GM10266 (cell line): ENCODE measurements at regions not wholly inside any gene's neighbourhood (a gene's known extent, or its start where the extent isn't known, plus 50 kb on each side); places are given as distances from the start of the nearest gene placed in this dataset.

Experiments used
- DNase-seq: peaks from one replicate; pipeline ENCODE4 v3.0.0; 2012; ENCODE audit errors: extremely low spot score
- CTCF ChIP-seq: IDR thresholded peaks from 2 replicates; pipeline ENCODE4 v1.5.1; 2012; ENCODE audit warnings: mild to moderate bottlenecking, low read depth; ENCODE audit not compliant: control insufficient read depth, insufficient read depth; ENCODE audit errors: missing control alignments

- DNase-seq = no peak
- no peak for TF ChIP-seq CTCF
Measured at GRCh38 chr14:53896726-53897125, 59.9 kb downstream of the BMP4 start.

GRCh38 chr14:53894456-53894855 lies 62.2 kb downstream of the BMP4 start:
- DNase-seq = peak; percentile 36
- TF ChIP-seq CTCF = no peak

GRCh38 chr14:53893374-53893773 lies 63.3 kb downstream of the BMP4 start:
- no peak for DNase-seq
- TF ChIP-seq CTCF = no peak

GRCh38 chr14:53890611-53891101 lies 66.0 kb downstream of the BMP4 start:
- DNase-seq = no peak
- TF ChIP-seq CTCF = no peak

DNA sequence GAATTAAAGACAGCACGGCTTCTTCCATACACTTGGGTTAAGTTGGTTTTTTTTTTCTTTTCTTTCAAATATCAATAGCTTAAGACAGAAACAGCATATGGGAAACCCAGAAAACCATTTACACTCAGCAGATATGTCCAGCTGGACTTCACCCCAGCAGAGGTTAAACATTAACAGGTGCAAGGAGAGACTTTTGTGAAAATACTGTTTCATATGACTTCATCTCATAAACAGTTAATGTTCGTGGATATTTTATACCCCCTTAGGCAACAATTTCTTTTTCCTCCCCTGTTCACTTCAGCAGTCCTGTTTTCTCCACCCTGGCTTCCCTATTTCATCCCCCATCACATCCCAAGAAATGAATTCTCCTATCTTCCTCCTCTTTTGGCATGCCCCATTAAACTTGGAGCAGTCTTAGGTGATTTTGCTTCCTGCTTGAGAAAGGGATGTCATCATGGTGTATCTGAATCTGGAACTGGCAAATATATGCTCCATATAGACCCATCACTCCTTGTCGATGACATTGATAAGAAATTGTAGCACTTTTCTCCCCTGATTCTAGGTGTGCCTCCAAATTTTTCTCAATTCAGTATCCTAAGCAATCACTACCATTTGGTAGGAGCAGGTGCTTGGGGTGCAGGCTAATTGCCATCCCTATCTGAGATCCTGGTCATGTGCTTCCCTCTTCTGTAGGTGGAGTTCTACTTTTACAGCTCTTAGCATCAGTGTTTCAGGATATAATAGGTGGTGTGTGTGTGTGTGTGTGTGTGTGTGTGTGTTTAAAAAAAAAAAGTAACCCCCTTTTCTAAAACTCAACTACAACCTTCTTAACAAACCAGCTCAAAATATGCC lies 67.9 kb downstream of the BMP4 start:
- DNase-seq = no peak
- TF ChIP-seq CTCF = no peak

DNA sequence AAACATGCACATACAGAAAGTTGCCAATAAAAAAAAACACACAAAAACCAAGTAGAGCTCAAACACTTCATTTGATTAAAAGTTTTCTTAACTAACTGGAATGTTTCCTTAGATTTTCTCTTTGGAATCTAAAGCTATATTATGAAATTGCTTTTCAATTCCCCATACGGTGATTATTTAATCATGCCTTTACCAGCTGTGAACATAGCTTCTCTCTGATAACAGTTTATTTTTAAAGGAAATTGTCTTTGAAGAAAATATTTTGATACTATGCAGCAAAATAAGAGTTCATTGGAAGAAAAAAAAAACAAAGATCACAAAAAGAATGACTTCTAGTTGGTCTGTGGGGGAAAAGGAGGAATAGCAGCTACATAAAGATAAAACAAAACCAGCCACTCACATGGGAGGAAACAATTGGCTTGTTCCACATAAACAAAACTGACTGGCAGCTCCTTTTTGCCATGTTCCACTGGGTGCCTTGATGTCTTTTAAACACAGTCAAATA lies 71.4 kb downstream of the BMP4 start:
- DNase-seq = no peak
- TF ChIP-seq CTCF = no peak

- DNase-seq = no peak
Measured at GRCh38 chr14:53884601-53885000, 72.0 kb downstream of the BMP4 start.

More at GRCh38 chr14:53884601-53885000, 72.0 kb downstream of the BMP4 start:
- no peak for TF ChIP-seq CTCF
